ENCODE measurements at regions not wholly inside any gene's neighbourhood (a gene's known extent, or its start where the extent isn't known, plus 50 kb on each side); places are given as distances from the start of the nearest gene placed in this dataset.

GRCh38 chr1:30060738-30061137, 662.6 kb downstream of the MATN1 start:
- WGBS, 2 experiments (ENCODE audit: insufficient coverage in 1 of 2, insufficient read length in 1 of 2), result 90 to 94% methylated on average over 3 to 4 of the region's 4 CpGs
- Histone ChIP-seq H3K27me3 (ENCODE audit: control insufficient read depth, insufficient read depth, low read length, poor library complexity, severe bottlenecking) (no peaks in the 10 kb centered on the region), H3K36me3 (ENCODE audit: control insufficient read depth, insufficient read depth, low read length) (no peaks in the 10 kb centered on the region), H3K4me3 (ENCODE audit: low read length) (no peak overlapping the region), H3K9me3 (ENCODE audit: control insufficient read depth, low read length) (no peaks in the 10 kb centered on the region), H3K9ac (ENCODE audit: extremely low read depth, low read length, poor library complexity, severe bottlenecking) (no peak overlapping the region), H3K4me1 (ENCODE audit: control insufficient read depth, insufficient read depth, low read length) (peaks cover 6% of the 10 kb centered on the region), H3K27ac (ENCODE audit: low read depth, low read length) (no peak overlapping the region)
- Mint-ChIP-seq H3K27ac (no peak overlapping the region), H3K4me3 (no peak overlapping the region), H3K27me3 (ENCODE audit: insufficient read depth) (peaks cover 2% of the 10 kb centered on the region), H3K36me3 (ENCODE audit: low read depth) (no peaks in the 10 kb centered on the region), H3K4me1 (peaks cover 11% of the 10 kb centered on the region), H3K9me3 (no peaks in the 10 kb centered on the region)
- TF ChIP-seq CTCF (conservative IDR thresholded peaks at IDR 0.05), result no peak
- DNase-seq, result no peak

DNA sequence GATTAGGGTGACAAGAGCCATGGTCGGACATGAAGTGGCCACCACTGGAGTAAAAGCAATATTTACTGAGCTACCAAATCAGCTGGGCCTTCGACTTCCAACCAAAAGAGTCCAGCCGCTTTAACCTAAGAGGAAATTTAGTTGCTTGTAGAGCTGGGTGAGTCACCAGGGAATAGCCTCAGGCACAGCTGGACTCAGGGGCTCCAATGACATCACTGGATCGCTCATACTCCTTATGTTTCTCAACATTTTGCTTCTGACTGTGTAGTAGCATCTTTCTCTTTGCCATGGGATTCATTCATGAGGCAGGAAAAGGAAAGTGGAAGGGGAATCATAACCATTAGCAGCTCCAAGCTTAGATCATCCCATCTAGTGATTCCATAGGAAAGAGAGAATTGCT, 664.4 kb downstream of the MATN1 start:
- Histone ChIP-seq H3K4me3 (ENCODE audit: low read length) (no peak overlapping the region), H3K27me3 (ENCODE audit: control insufficient read depth, insufficient read depth, low read length, poor library complexity, severe bottlenecking) (no peaks in the 10 kb centered on the region), H3K9ac (ENCODE audit: extremely low read depth, low read length, poor library complexity, severe bottlenecking) (no peak overlapping the region), H3K27ac (ENCODE audit: low read depth, low read length) (no peak overlapping the region), H3K36me3 (ENCODE audit: control insufficient read depth, insufficient read depth, low read length) (no peaks in the 10 kb centered on the region), H3K9me3 (ENCODE audit: control insufficient read depth, low read length) (no peaks in the 10 kb centered on the region), H3K4me1 (ENCODE audit: control insufficient read depth, insufficient read depth, low read length) (peaks cover 8% of the 10 kb centered on the region)
- H3K4me3 Mint-ChIP-seq, result no peak overlapping the region
- H3K4me1 Mint-ChIP-seq, result peaks cover 24% of the 10 kb centered on the region
- no peak for DNase-seq
- H3K36me3 Mint-ChIP-seq (ENCODE audit: low read depth), result no peaks in the 10 kb centered on the region
- 50 to 66% methylated on average over 2 to 4 of the region's 4 CpGs for WGBS, 2 experiments (ENCODE audit: insufficient coverage in 1 of 2, insufficient read length in 1 of 2)
- peaks cover 2% of the 10 kb centered on the region for H3K27me3 Mint-ChIP-seq (ENCODE audit: insufficient read depth)
- H3K9me3 Mint-ChIP-seq, result no peaks in the 10 kb centered on the region
- TF ChIP-seq CTCF (conservative IDR thresholded peaks at IDR 0.05), result no peak
- H3K27ac Mint-ChIP-seq, result no peak overlapping the region

- no peak overlapping the region for H3K4me3 ChIP-seq (ENCODE audit: low read length)
- H3K27me3 Mint-ChIP-seq (ENCODE audit: insufficient read depth), result peaks cover 2% of the 10 kb centered on the region
- H3K9me3 ChIP-seq (ENCODE audit: control insufficient read depth, low read length), result no peaks in the 10 kb centered on the region
- no peak overlapping the region for H3K9ac ChIP-seq (ENCODE audit: extremely low read depth, low read length, poor library complexity, severe bottlenecking)
- no peaks in the 10 kb centered on the region for H3K27me3 ChIP-seq (ENCODE audit: control insufficient read depth, insufficient read depth, low read length, poor library complexity, severe bottlenecking)
- H3K27ac Mint-ChIP-seq, result peak overlapping the region; percentile 73
- H3K4me3 Mint-ChIP-seq, result no peak overlapping the region
- 58% methylated on average over 1 of the region's 1 CpG; no CpG with 5 or more reads in 1 of the 2 experiments for WGBS, 2 experiments (ENCODE audit: insufficient coverage in 1 of 2, insufficient read length in 1 of 2)
- no peaks in the 10 kb centered on the region for H3K36me3 ChIP-seq (ENCODE audit: control insufficient read depth, insufficient read depth, low read length)
- no peak for TF ChIP-seq CTCF (conservative IDR thresholded peaks at IDR 0.05)
- H3K27ac ChIP-seq (ENCODE audit: low read depth, low read length), result no peak overlapping the region
- no peak for DNase-seq
- H3K4me1 ChIP-seq (ENCODE audit: control insufficient read depth, insufficient read depth, low read length), result peaks cover 2% of the 10 kb centered on the region
- H3K36me3 Mint-ChIP-seq (ENCODE audit: low read depth), result no peaks in the 10 kb centered on the region
- H3K4me1 Mint-ChIP-seq, result peaks cover 25% of the 10 kb centered on the region
- no peaks in the 10 kb centered on the region for H3K9me3 Mint-ChIP-seq
These were observed 669.3 kb downstream of the MATN1 start for GRCh38 chr1:30054126-30054525.

Measured in endodermal cell (in vitro differentiated cells).